Right cardiac atrium (tissue), 5 donors: ENCODE measurements at regions not wholly inside any gene's neighbourhood (a gene's known extent, or its start where the extent isn't known, plus 50 kb on each side); places are given as distances from the start of the nearest gene placed in this dataset.
"Not testable (repeated sequence)": the region's sequence is repeated elsewhere in the genome, so short reads cannot be mapped to it uniquely, and the experiment has no call there.

Experiments used
- ATAC-seq, 2 donors: fragments of 200-7000 bp; cut with Tn5 transposase; one replicate each; pipeline versions ENCODE4 v1.8.0 to v1.9.1; 2020; ENCODE audit warnings: moderate library complexity in 2 of 2, mild to moderate bottlenecking in 1 of 2
- DNase-seq, 3 donors: peaks; one replicate each; pipeline ENCODE4 v3.0.0-alpha.2; 2020
- H3K27ac ChIP-seq: one replicate; pipeline ENCODE4 v1.5.1; 2013; ENCODE audit warnings: mild to moderate bottlenecking, low read length, control low read depth, moderate library complexity
- H3K27me3 ChIP-seq: one replicate; pipeline ENCODE4 v1.6.1; 2013; ENCODE audit not compliant: control insufficient read depth, insufficient read depth
- H3K4me1 ChIP-seq: one replicate; pipeline ENCODE4 v1.6.1; 2013; ENCODE audit warnings: low read length; ENCODE audit not compliant: control insufficient read depth, insufficient read depth
- H3K4me3 ChIP-seq: one replicate; pipeline ENCODE4 v1.5.1; 2013; ENCODE audit warnings: low read length, control low read depth
- H3K9me3 ChIP-seq: one replicate; pipeline ENCODE4 v1.6.1; 2013; ENCODE audit warnings: low read length; ENCODE audit not compliant: control insufficient read depth
- WGBS: extraction: QIAGEN DNeasy Blood & Tissue Kit; methylation state at CpG from one replicate; pipeline ENCODE4 v1.1.7; 2013; 5-methylcytosine and 5-hydroxymethylcytosine counted together
- intact Hi-C, 4 donors: fragments of 100-400 bp; cut with DNase I; formaldehyde crosslinking; loops; one replicate each; pipeline versions ENCODE4 v1.11.0 to v1.14.0; 2022 to 2023
- donor health status: healthy with polysubstance abuse.
- donor health status: DM: no; HTN: yes; CAD: no.
- donor health status: DM: no; HTN: no; CAD: no.
- donor health status: DM: no; HTN: yes; CAD: no; lungs with severe emphysema.
- donor health status: DM: yes; HTN: yes; CAD: no.

- Histone ChIP-seq H3K4me1 (no peaks in the 10 kb centered on the region), H3K9me3 (no peaks in the 10 kb centered on the region), H3K27me3 (no peaks in the 10 kb centered on the region), H3K4me3 (no peak overlapping the region), H3K27ac (no peak overlapping the region)
- intact Hi-C loops: no loop called here
- ATAC-seq (no peak), DNase-seq (no peak)
- WGBS: 83% methylated on average over 3 of the region's 3 CpGs
These were observed 1065.6 kb upstream of the TMPRSS15 start for GRCh38 chr21:19468991-19469715.

DNA sequence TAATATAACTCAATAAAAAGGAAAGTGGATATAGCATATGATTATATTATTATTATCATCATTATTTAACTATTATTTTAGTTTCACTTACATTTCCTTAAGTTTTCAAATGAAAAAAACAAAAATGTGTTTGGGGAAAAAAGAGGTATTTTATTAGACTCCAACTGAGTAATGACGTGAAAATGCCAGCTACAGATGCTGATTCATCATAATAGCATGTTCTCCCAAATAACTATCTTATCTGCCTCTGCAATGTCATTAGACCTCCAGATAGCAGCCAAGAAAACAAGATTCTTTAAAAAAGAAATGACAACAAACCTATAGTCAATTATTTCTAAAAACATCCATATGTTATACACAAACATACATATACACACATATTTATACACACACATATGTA, 1071.9 kb upstream of the TMPRSS15 start:
- DNase-seq: no peak
- intact Hi-C loops: no loop called here
- ATAC-seq: no peak
- Histone ChIP-seq H3K9me3 (no peaks in the 10 kb centered on the region), H3K27me3 (no peaks in the 10 kb centered on the region), H3K27ac (no peak overlapping the region), H3K4me3 (no peak overlapping the region), H3K4me1 (no peaks in the 10 kb centered on the region)
- WGBS: 41% methylated on average over 1 of the region's 1 CpG

DNA sequence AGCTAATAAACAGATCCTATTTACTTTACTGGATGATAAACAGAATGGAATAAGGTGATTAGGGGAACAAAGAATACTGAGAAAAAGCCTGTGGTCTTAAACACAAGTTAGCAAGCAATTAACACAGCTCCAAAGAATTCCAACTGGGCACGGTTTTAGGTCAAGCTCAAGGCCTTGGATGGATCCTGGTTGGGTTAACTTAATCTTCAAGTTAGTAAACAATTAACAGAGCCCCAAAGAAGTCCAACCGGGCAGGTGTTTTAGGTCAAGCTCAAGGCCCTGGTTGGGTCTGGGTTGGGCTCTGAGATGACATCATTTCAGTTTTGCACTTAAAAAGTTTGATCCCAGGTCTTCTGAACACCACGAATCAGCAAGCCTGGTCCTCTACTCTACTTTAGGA, 1086.3 kb upstream of the TMPRSS15 start:
- DNase-seq (no peak), ATAC-seq (no peak)
- H3K9me3 ChIP-seq: no peaks in the 10 kb centered on the region
- no peaks in the 10 kb centered on the region for H3K4me1 ChIP-seq
- H3K4me3 ChIP-seq: no peak overlapping the region
- H3K27me3 ChIP-seq: no peaks in the 10 kb centered on the region
- intact Hi-C loops: no loop called here
- WGBS: 59% methylated on average over 3 of the region's 3 CpGs
- H3K27ac ChIP-seq: no peak overlapping the region

DNA sequence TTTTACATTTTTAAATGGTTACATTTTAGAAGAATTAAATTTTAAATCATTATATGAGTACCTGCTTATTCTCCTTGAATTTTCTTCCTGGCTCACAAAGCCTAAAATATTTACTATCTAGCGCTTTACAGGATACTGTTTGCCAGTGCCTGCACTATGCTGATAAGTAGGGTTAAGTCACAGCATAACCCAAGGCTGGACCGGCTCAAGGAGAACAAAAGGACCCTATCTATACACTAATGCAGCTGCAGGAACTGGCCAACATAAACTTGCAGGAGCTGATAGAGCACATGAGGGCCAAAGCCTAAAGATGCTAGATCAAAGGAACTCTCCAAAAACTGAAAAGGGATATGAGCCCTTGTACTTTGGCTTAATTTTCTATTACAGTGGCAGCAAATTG, 1086.9 kb upstream of the TMPRSS15 start:
- no peaks in the 10 kb centered on the region for H3K27me3 ChIP-seq
- DNase-seq (no peak), ATAC-seq (no peak)
- no peaks in the 10 kb centered on the region for H3K9me3 ChIP-seq
- H3K4me1 ChIP-seq: no peaks in the 10 kb centered on the region
- 15% methylated on average over 2 of the region's 2 CpGs for WGBS
- intact Hi-C loops: no loop called here
- H3K27ac ChIP-seq: no peak overlapping the region
- H3K4me3 ChIP-seq: no peak overlapping the region

DNA sequence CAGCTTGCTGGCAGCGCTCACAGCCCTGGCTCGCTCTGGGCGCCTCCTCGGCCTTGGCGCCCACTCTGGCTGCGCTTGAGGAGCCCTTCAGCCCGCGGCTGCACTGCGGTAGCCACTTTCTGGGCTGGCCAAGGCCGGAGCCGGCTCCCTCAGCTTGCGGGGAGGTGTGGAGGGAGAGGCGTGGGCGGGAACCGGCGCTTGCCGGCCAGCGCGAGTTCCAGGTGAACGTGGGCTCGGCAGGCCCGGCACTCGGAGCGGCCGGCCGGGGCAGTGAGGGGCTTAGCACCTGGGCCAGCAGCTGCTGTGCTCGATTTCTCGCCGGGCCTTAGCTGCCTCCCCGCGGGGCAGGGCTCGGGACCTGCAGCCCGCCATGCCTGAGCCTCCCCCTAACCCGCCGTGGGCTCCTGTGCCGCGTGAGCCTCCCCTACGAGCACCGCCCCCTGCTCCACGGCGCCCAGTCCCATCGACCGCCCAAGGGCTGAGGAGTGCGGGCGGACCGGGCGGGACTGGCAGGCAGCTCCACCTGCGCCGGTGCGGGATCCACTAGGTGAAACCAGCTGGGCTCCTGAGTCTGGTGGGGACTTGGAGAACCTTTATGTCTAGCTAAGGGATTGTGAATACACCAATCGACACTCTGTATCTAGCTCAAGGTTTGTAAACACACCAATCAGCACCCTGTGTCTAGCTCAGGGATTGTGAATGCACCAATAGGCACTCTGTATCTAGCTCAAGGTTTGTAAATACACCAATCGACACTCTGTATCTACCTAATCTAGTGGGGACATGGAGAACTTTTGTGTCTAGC, 1090.1 kb upstream of the TMPRSS15 start:
- WGBS: 95% methylated on average over 52 of the region's 52 CpGs
- ATAC-seq, H3K27me3 ChIP-seq, H3K9me3 ChIP-seq, DNase-seq, intact Hi-C loops, H3K4me3 ChIP-seq, H3K4me1 ChIP-seq, H3K27ac ChIP-seq: not testable (repeated sequence)

DNA sequence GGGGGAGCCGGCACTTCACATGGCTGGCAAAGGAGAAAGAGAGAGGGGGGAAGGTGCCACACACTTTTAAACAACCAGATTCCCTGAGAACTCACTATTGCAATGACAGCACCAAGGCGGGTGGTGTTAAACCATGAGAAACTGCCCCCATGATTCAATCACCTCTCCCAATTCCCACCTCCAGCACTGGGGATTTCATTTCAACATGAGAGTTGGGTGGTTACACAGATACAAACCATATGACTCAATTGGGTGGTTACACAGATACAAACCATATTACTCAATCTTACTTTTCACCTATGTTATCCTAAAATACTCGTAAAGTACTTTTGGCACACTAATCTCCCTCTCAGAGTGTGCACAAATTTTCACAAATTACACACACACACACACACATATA, 1097.5 kb upstream of the TMPRSS15 start:
- no peak overlapping the region for H3K27ac ChIP-seq
- intact Hi-C loops: no loop called here
- H3K4me1 ChIP-seq: no peaks in the 10 kb centered on the region
- ATAC-seq (no peak), DNase-seq (no peak)
- H3K27me3 ChIP-seq: no peaks in the 10 kb centered on the region
- no peak overlapping the region for H3K4me3 ChIP-seq
- 77% methylated on average over 3 of the region's 3 CpGs for WGBS
- H3K9me3 ChIP-seq: no peaks in the 10 kb centered on the region

DNA sequence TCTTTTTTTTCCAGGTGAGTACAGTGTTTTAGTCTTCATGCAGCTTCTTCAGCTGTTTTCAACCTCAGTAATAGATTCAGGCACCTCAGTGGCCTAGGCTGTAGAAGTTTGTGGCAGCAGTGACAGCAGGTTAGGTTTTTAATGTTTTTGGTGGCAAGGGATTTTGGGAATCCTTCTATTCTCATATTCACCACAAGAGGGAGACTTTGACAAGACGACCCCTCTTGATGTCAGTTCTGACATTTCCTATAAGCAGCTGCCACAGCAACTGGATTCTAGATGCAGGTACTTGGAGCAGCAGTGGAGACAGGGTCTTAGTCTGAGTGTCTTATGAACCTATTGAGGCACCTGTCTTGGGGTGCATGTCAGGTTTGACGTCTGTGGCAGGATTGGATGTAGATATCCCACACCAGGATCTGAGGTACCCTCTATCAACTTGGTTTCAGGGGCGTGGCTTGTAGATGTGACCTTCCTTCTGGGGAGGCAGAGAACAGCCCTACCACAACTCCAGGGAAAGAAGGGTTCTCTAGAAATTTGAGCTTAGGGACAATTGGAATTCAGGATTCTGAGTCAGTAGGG, 1104.2 kb upstream of the TMPRSS15 start:
- DNase-seq: no peak
- Histone ChIP-seq H3K4me1 (no peaks in the 10 kb centered on the region), H3K27me3 (no peaks in the 10 kb centered on the region), H3K9me3 (no peaks in the 10 kb centered on the region), H3K4me3 (no peak overlapping the region), H3K27ac (no peak overlapping the region)
- no peak for ATAC-seq
- WGBS: 61% methylated on average over 3 of the region's 3 CpGs
- intact Hi-C loops: no loop called here

- intact Hi-C loops: no loop called here
- no peak for DNase-seq
- no peak for ATAC-seq
- Histone ChIP-seq H3K27ac (no peak overlapping the region), H3K9me3 (no peaks in the 10 kb centered on the region), H3K4me3 (no peak overlapping the region), H3K27me3 (no peaks in the 10 kb centered on the region), H3K4me1 (no peaks in the 10 kb centered on the region)
- 92% methylated on average over 2 of the region's 2 CpGs for WGBS
These were observed 1104.9 kb upstream of the TMPRSS15 start for GRCh38 chr21:19508442-19508841.

DNA sequence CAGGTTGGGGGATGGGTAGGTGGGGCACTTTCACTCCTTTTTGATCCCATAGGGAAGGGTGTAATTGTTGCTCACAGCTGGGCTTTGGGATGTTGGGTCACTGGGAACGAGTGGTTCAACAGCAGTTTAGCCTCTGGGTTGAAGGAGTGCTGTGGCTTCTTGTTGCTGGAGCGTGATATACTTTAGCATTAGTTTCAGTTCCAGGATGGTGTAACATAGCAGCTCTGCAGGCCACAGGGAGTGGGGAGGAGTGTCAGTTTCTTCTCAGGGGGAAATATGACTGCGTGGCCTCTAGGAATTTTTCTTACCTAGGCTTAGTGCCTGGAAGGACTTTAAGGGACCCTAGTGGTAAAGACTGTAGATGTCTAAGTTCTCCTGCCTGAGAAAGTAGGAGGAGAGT, 1105.3 kb upstream of the TMPRSS15 start:
- 70% methylated on average over 3 of the region's 3 CpGs for WGBS
- intact Hi-C loops: no loop called here
- ATAC-seq (no peak), DNase-seq (no peak)
- no peaks in the 10 kb centered on the region for H3K27me3 ChIP-seq
- H3K4me3 ChIP-seq: no peak overlapping the region
- no peaks in the 10 kb centered on the region for H3K4me1 ChIP-seq
- no peaks in the 10 kb centered on the region for H3K9me3 ChIP-seq
- H3K27ac ChIP-seq: no peak overlapping the region

DNA sequence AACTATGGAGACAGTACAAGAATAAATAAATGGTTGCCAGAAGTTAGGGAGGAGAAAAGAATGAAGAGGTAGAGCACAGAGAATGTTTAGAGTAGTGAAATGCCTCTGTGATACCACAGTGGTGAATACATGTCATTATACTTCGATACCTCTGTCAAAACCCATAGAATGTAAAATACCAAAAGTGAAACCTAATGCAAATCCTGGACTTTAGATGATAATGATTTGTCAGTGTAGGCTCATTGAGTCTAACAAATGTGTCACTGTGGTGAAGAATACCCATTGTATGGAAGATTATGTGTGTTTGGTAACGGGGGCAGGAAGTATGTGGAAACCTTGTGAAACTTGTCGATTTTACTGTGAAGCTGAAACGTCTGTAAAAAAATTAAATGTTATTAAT, 1106.5 kb upstream of the TMPRSS15 start:
- Histone ChIP-seq H3K27ac (no peak overlapping the region), H3K4me1 (no peaks in the 10 kb centered on the region), H3K27me3 (no peaks in the 10 kb centered on the region), H3K4me3 (no peak overlapping the region), H3K9me3 (no peaks in the 10 kb centered on the region)
- DNase-seq: no peak
- intact Hi-C loops: no loop called here
- 86% methylated on average over 4 of the region's 4 CpGs for WGBS
- ATAC-seq: no peak

DNA sequence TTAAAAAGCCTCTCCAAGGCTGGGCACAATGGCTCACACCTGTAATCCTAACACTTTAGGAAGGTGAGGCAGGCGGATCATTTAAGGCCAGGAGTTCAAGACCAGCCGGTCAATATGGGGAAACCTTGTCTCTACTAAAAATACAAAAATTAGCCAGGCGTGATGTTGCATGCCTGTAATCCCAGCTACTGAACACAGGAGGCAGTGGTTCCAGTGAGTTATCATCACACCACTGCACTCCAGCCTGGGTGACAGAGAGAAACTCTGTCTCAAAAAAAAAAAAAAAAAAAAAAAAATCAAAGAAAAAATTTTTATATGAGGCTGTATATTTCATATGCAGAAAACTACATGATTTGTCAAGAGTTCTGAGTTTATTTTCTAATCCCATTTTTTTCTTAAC, 1107.1 kb upstream of the TMPRSS15 start:
- 91% methylated on average over 3 of the region's 3 CpGs for WGBS

More for the DNA sequence above, 1107.1 kb upstream of the TMPRSS15 start:
- Histone ChIP-seq H3K9me3 (no peaks in the 10 kb centered on the region), H3K4me1 (no peaks in the 10 kb centered on the region), H3K27me3 (no peaks in the 10 kb centered on the region), H3K4me3 (no peak overlapping the region), H3K27ac (no peak overlapping the region)
- no peak for DNase-seq
- ATAC-seq: no peak
- intact Hi-C loops: no loop called here
